ENCODE measurements at regions not wholly inside any gene's neighbourhood (a gene's known extent, or its start where the extent isn't known, plus 50 kb on each side); places are given as distances from the start of the nearest gene placed in this dataset.
"Not testable (repeated sequence)": the region's sequence is repeated elsewhere in the genome, so short reads cannot be mapped to it uniquely, and the experiment has no call there.

DNA sequence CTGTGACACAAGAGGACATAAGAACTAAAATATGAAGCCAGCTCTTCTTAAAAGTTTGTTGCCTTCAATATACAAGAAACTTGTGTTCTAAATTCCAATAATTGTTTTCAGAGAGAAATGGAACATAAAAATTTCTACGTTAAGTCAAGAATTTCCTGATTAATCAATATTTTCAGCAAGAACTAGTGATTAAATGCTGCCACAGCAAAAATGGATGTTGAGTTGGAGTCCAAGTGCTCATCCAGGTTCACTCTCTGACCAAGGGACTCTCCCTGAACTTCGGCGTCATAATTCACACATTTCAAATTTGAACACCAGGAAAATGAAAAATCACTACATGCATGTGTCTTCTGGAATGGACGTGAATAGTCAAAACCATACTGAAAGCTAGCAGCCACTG, 1263.6 kb upstream of the GOT2 start:
- DNase-seq = no peak
- no peak for TF ChIP-seq GATA1 (IDR thresholded peaks at IDR 0.05; ENCODE audit: low read depth, low read length)
- TF ChIP-seq POLR2A (IDR thresholded peaks at IDR 0.05; ENCODE audit: low read length) = no peak

DNA sequence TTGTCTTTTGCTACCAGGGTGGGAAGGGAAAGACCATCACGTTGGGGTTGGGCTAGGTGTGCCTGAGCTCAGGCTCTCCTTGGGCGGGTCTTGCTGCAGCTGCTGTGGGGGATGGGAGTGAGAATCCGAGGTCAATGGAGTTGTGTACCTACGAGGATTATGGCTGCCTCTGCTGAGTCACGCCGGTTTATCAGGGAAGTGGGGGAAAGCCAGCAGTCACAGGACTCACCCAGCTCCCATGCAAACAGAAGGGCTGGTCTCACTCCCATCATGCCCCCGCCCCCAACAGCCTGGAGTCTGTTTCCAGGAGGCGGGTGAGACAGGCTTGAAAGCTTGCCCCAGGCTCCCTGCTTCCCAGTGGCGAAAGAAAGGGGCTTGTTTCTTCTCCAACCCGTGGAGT, 1259.0 kb upstream of the GOT2 start:
- TF ChIP-seq GATA1 (IDR thresholded peaks at IDR 0.05; ENCODE audit: low read depth, low read length) (no peak), POLR2A (IDR thresholded peaks at IDR 0.05; ENCODE audit: low read length) (no peak)
- no peak for DNase-seq

DNA sequence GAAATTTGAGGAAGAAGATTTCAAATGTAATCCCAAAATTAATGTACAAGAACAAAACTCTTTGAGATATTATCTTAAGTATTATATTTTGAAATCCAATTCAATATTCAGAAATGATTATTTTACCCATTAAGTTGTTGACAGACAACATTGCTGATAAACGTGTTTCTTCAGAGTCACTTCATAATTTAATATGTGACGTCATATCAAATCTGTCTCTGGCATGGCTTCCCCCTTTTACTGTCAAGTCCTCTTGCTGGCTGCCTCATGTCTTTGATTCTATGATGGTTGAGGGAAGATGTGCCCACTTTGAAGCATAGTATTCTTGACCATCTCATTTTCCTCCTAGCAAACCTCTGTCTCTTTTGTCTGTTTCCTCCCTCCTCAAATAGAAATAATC, 1257.1 kb upstream of the GOT2 start:
- no peak for TF ChIP-seq GATA1 (IDR thresholded peaks at IDR 0.05; ENCODE audit: low read depth, low read length)
- TF ChIP-seq POLR2A (IDR thresholded peaks at IDR 0.05; ENCODE audit: low read length) = no peak
- DNase-seq = no peak

DNA sequence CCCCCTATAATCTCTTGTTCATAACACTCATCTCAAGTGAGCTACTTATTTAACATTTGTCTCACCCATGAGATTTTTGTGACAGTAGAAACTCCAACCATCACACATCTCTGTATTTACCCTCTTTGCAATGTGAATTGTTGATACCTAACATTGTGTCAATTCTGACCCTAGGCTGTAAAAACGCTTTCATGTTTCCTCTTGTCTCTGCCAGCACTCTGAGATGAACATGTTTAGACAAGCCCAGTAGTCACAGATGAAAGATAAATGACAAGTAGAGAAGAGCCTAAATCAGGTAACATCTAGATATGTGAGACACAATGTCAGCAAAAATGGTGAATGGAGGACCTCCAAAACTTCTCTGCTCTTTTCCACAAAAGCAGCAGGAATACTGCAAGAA, 1254.5 kb upstream of the GOT2 start:
- TF ChIP-seq GATA1 (IDR thresholded peaks at IDR 0.05; ENCODE audit: low read depth, low read length) (no peak), POLR2A (IDR thresholded peaks at IDR 0.05; ENCODE audit: low read length) (no peak)
- DNase-seq = no peak

DNA sequence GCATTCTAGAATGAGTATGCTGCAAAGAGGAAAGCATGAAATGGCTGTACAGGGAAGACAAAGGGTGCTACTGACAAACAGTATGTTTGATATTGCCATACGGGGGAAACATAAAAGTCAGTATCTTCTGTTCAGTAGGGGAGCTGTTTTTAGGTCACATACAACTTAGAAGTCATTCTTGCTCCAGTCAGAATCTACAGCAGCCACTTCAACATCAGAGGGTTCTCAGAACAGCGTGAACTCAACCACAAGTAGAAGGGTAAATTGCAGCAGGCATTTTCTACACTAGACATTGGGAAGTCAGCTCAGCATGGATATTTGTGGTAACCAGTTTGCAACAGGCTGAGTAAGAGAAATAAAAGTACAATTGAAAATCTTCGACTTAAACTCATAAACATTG, 1241.8 kb upstream of the GOT2 start:
- TF ChIP-seq POLR2A (IDR thresholded peaks at IDR 0.05; ENCODE audit: low read length) (no peak), GATA1 (IDR thresholded peaks at IDR 0.05; ENCODE audit: low read depth, low read length) (no peak)
- no peak for DNase-seq

DNA sequence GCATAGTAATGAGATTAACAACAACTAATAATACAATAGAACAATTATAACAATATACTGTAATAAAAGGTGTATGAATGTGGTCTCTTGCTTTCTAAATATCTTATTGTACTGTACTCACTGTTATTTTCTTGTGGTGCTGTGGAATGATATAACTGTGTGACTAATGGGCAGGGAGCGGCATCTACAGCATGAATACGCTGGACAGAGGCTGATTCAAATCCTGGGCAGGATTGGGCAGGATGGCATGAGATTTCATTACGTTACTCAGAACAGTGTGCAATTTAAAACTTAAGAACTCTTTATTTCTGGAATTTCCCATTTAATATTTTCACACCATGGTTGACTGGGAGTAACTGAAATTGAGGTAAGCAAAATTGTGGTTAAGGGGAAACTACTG, 1239.8 kb upstream of the GOT2 start:
- DNase-seq = no peak
- TF ChIP-seq POLR2A (IDR thresholded peaks at IDR 0.05; ENCODE audit: low read length) = no peak
- no peak for TF ChIP-seq GATA1 (IDR thresholded peaks at IDR 0.05; ENCODE audit: low read depth, low read length)

DNA sequence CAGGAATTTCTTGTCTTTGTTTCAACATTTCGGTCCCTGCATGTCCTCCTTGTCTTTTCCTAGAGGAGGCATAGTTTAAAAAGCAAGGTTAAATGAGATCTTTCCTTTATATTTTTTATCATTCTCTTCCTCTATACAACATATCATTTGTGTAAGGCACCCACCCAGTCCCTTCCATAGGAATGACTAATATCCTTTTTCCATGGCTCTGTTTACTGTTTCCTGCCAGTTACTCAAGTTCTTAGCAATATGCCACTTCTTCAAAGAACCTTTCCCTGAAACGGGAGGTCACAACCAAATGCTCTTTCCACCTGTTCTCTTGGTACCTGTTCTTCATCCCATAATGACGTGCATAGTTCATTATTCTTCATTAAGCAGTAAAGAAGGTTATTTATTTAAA, 1237.1 kb upstream of the GOT2 start:
- TF ChIP-seq POLR2A (IDR thresholded peaks at IDR 0.05; ENCODE audit: low read length) = no peak
- no peak for TF ChIP-seq GATA1 (IDR thresholded peaks at IDR 0.05; ENCODE audit: low read depth, low read length)
- DNase-seq = no peak

DNA sequence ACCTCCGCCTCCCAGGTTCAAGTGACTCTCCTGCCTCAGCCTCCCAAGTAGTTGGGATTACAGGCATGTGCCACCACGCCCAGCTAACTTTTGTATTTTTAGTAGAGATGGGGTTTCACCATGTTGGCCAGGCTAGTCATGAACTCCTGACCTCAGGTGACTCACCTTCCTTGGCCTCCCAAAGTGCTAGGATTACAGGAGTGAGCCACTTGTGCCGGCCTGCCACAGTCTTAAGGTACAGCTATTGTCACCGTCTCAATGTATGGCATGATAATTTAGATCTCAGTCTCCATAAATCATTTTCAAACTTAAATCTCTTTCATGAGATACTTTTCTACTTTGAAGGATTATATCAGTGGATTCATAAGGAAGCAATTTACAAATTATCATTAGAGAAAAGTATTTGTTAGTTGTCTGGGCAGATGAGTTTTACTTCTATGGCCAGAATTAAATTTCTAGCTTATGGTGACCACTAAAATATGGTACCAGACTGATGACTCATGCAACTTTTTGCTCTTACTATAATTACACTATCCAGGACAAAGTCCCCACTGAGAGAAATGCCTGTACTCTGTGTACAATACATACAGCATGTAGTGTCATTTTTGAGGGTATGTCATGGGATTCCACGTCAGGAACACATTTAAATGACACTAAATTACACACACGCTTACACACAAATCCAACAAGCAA, 1230.3 kb upstream of the GOT2 start:
- TF ChIP-seq GATA1 (IDR thresholded peaks at IDR 0.05; ENCODE audit: low read depth, low read length) = no peak
- no peak for TF ChIP-seq POLR2A (IDR thresholded peaks at IDR 0.05; ENCODE audit: low read length)
- DNase-seq = no peak

DNA sequence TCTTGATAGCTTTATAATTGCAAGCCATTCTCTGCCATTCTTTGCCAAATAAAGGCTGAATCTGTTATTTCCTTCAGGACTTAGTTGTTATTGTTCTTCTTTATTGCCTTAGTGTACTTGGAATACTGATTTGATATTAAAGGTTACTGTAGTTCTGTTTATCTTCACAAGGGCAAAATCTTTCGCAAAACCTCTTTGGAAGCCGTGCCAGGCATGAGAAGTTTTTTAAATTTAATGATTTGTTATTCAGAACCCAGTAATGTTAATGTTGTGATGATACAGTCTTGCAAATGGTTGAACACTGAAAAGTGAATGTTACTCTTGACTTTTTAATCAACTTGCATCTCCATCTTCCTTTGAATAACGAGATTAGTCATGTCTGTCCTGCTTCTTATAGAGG, 1225.2 kb upstream of the GOT2 start:
- TF ChIP-seq POLR2A (IDR thresholded peaks at IDR 0.05; ENCODE audit: low read length) (no peak), GATA1 (IDR thresholded peaks at IDR 0.05; ENCODE audit: low read depth, low read length) (no peak)
- DNase-seq = no peak

DNA sequence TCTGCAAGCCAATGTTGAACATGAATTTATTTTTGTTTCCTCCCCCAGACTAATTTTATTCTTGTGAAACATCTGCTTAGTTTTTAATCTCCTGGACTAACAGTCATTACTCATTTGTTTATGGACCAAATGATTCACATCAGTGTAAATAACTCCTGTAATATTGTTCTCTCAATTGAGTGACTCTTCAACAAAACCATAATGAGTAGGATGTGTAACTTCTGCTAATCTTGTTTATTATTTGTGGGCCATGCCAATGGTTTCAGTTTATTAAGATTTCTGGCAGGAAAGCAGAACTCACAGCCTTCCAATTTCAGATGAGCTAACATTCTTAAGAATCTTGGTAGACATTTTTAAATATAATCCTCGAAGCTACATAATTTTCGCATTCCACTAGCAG, 1216.3 kb upstream of the GOT2 start:
- TF ChIP-seq GATA1 (IDR thresholded peaks at IDR 0.05; ENCODE audit: low read depth, low read length) (no peak), POLR2A (IDR thresholded peaks at IDR 0.05; ENCODE audit: low read length) (no peak)
- no peak for DNase-seq

DNA sequence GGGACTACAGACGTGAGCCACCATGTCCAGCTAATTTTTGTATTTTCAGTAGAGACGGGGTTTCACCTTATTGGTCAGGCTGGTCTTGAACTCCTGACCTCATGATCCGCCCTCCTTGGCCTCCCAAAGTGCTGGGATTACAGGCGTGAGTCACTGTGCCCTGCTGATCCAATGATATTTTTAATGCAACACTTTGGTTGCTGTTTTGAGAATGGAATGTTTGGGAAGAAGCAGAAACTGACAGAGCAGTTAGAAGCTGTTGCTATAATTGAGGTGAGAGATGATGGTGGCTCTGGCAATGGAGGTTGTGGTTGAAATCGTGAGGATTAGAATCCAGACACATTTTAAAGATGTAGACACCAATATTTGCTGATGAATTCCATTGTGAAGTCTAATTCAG, 1209.9 kb upstream of the GOT2 start:
- not testable (repeated sequence) for DNase-seq

DNA sequence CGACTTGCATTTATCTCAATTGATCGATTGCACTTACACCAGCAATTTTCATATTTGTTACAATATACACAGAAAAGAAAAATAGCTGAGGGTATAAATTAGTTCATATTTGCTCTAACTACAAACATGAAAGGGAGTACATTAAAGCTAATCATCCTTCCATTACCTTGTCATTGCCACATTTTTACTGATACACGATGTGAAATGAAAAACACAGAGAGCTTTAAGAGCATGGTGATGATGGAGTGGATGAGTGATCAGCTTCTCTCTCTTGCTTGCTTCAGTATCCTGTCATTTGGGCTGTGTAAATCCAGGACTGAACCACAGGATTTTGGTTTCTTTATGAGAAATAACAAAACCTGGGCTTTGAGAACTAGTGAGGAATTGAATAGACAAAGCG, 1207.5 kb upstream of the GOT2 start:
- no peak for DNase-seq
- TF ChIP-seq GATA1 (IDR thresholded peaks at IDR 0.05; ENCODE audit: low read depth, low read length) (no peak), POLR2A (IDR thresholded peaks at IDR 0.05; ENCODE audit: low read length) (no peak)

DNA sequence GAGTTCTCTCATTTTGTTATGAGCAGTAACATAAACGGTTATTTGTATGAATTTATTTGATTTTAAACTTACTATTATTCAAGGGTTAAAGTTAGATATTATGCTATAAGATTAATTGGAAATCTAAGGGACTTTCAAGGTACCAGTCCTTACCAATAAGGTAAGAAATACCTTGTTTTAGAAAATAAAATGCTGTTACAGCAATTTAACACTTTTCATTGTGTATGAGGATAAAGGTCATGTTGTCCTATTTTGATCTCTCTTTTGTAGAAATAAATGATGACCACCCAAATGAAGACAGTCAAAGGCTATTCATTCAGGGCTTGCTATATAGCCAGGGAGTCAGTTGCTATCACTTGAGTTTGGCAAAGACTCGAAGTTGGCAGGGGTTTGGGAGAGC, 1185.9 kb upstream of the GOT2 start:
- no peak for DNase-seq
- TF ChIP-seq GATA1 (IDR thresholded peaks at IDR 0.05; ENCODE audit: low read depth, low read length) = no peak
- TF ChIP-seq POLR2A (IDR thresholded peaks at IDR 0.05; ENCODE audit: low read length) = no peak

DNA sequence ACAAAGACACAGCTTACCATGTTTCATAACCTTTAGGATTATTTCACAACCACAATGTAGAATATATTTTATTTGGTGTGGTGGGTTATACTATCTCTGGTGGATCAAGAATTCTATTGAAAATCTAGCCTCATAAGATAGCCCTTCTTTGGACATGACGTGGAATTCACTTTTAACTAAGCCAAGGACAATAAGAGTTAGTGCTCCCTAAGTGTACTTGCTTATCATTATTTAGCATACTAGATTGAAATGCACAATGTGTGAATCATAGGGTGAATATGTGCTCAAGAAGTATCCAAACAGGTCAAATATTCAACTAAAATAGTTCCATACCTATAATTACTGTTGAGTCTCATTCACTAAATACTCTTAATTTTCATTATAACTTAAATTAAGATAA, 1179.5 kb upstream of the GOT2 start:
- TF ChIP-seq GATA1 (IDR thresholded peaks at IDR 0.05; ENCODE audit: low read depth, low read length) (no peak), POLR2A (IDR thresholded peaks at IDR 0.05; ENCODE audit: low read length) (no peak)
- no peak for DNase-seq

DNA sequence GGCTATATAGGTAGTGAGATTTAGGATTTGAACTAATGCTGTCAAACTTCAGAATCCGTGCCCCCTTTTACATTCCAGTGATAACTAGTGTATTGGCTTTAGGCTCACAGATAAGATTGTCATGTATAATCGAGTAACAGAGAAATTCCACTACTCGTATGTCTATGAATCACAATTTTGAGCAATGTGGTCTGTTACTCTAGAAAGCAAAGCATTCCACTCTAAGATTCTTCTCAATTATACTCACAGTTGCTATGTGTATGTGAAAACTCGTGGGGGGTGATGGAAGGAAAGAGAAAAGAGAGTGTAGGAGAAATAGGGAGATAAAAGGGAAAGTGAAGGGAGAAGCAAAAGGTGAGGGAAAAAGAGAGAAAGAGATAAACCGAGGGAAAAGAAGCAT, 1175.1 kb upstream of the GOT2 start:
- no peak for TF ChIP-seq GATA1 (IDR thresholded peaks at IDR 0.05; ENCODE audit: low read depth, low read length)
- no peak for TF ChIP-seq POLR2A (IDR thresholded peaks at IDR 0.05; ENCODE audit: low read length)
- DNase-seq = no peak

DNA sequence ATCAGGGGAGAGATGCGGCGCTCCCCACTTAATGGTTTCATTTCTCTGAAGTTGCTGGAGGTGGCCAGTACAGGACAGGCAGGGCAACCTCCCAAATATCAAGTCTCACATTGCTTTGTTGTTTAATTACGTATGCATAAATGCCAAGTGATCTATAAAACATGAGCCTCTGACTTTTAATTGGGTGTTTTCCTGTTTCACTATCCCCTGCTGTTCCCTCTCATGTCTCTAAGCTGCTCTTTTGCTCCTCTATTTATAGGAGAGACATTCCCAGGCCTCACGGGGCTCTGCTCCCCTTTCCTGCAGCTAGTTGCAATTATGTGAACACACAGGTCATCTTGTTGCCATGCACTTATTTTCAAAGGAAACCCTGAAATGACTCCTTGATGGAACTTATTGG, 1173.5 kb upstream of the GOT2 start:
- no peak for TF ChIP-seq POLR2A (IDR thresholded peaks at IDR 0.05; ENCODE audit: low read length)
- no peak for TF ChIP-seq GATA1 (IDR thresholded peaks at IDR 0.05; ENCODE audit: low read depth, low read length)
- DNase-seq = no peak
